ENCODE measurements at regions not wholly inside any gene's neighbourhood (a gene's known extent, or its start where the extent isn't known, plus 50 kb on each side); places are given as distances from the start of the nearest gene placed in this dataset.

GRCh38 chr3:39568508-39568907 lies 101.0 kb downstream of the MOBP start:
- intact Hi-C loops (cut with micrococcal nuclease), result no loop called here
- no peaks in the 10 kb centered on the region for H3K9me3 ChIP-seq (ENCODE audit: control extremely low read depth in 1 of 3, control insufficient read depth in 2 of 3, insufficient read depth in 1 of 3, low read length in 2 of 3)
- no peak for TF ChIP-seq EZH2 (IDR thresholded peaks at IDR 0.05; ENCODE audit: borderline replicate concordance, insufficient read depth, low read depth, low read length, poor library complexity, severe bottlenecking)
- no peak for TF ChIP-seq CTCF (IDR thresholded peaks at IDR 0.05)
- no peak overlapping the region for H3K4me3 ChIP-seq (ENCODE audit: control extremely low read depth in 1 of 5, extremely low read depth in 1 of 5, insufficient read depth in 1 of 5, low read depth in 2 of 5, low read length in 4 of 5)
- Mint-ChIP-seq H3K9me3 (ENCODE audit: insufficient read depth) (no peaks in the 10 kb centered on the region), H3K27ac (no peak overlapping the region), H3K4me1 (no peaks in the 10 kb centered on the region), H3K4me3 (no peak overlapping the region), H3K27me3 (peaks cover 7% of the 10 kb centered on the region)
- no peak overlapping the region for H2AFZ ChIP-seq (ENCODE audit: insufficient read depth, low read depth, low read length, poor library complexity, severe bottlenecking)
- H3K27ac ChIP-seq (ENCODE audit: low read length in 2 of 2), result no peak overlapping the region
- ATAC-seq (ENCODE audit: low read depth), result no peak
- no peak overlapping the region for H3K4me2 ChIP-seq (replicated peaks; ENCODE audit: low read depth, low read length, poor library complexity, severe bottlenecking)
- POLR2A ChIA-PET, result no interaction called here
- no peak overlapping the region for H3K9ac ChIP-seq (ENCODE audit: low read length)
- H4K20me1 ChIP-seq (ENCODE audit: control insufficient read depth, insufficient read depth, low read length, poor library complexity, severe bottlenecking), result no peaks in the 10 kb centered on the region
- H3K79me2 ChIP-seq (ENCODE audit: control insufficient read depth, insufficient read depth, low read length), result no peaks in the 10 kb centered on the region
- DNase-seq, result no peak
- no peaks in the 10 kb centered on the region for H3K4me1 ChIP-seq (ENCODE audit: control insufficient read depth in 2 of 2, insufficient read depth in 2 of 2, low read length in 2 of 2)
- H3K27me3 ChIP-seq (replicated peaks in 1 of 4; ENCODE audit: control extremely low read depth in 1 of 4, control insufficient read depth in 3 of 4, insufficient read depth in 4 of 4, low read length in 3 of 4), result peaks cover 0 to 2% (median 0%) of the 10 kb centered on the region in 4 experiments
- CTCF ChIA-PET, result no interaction called here
- no peaks in the 10 kb centered on the region for H3K36me3 ChIP-seq (replicated peaks in 1 of 2; ENCODE audit: control extremely low read depth in 1 of 2, control insufficient read depth in 1 of 2, extremely low read depth in 1 of 2, insufficient read depth in 2 of 2, low read length in 1 of 2)

DNA sequence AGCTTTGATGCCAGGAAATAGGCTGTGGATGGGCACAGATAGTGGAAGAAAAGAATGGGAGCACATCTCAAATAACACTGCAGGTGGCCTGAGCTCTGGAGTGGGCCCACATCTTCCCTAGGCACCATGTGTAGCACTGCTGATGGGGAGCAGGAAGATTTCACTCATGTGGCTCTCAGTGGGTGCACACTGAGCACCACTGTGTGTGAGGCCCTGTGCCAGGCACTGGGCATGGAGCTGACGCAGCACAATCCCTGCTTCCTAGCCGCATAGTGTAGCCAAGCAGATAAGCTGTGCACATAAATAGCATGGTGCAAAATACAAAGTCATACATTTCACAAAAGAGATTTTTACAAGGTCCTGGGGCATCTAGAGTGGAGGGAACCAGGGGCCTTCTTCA lies 101.6 kb downstream of the MOBP start:
- Mint-ChIP-seq H3K27me3 (peaks cover 7% of the 10 kb centered on the region), H3K27ac (no peak overlapping the region), H3K4me3 (no peak overlapping the region), H3K9me3 (ENCODE audit: insufficient read depth) (no peaks in the 10 kb centered on the region), H3K4me1 (no peaks in the 10 kb centered on the region)
- ATAC-seq (ENCODE audit: low read depth), result no peak
- 100% methylated on average over 2 of the region's 2 CpGs for WGBS (ENCODE audit: insufficient coverage)
- Histone ChIP-seq H3K9me3 (ENCODE audit: control extremely low read depth in 1 of 3, control insufficient read depth in 2 of 3, insufficient read depth in 1 of 3, low read length in 2 of 3) (no peaks in the 10 kb centered on the region), H3K27ac (ENCODE audit: low read length in 2 of 2) (no peak overlapping the region), H3K27me3 (replicated peaks in 1 of 4; ENCODE audit: control extremely low read depth in 1 of 4, control insufficient read depth in 3 of 4, insufficient read depth in 4 of 4, low read length in 3 of 4) (peaks cover 0 to 2% (median 0%) of the 10 kb centered on the region in 4 experiments), H3K79me2 (ENCODE audit: control insufficient read depth, insufficient read depth, low read length) (no peaks in the 10 kb centered on the region), H3K4me2 (replicated peaks; ENCODE audit: low read depth, low read length, poor library complexity, severe bottlenecking) (no peak overlapping the region), H3K9ac (ENCODE audit: low read length) (no peak overlapping the region), H3K4me1 (ENCODE audit: control insufficient read depth in 2 of 2, insufficient read depth in 2 of 2, low read length in 2 of 2) (no peaks in the 10 kb centered on the region), H3K36me3 (replicated peaks in 1 of 2; ENCODE audit: control extremely low read depth in 1 of 2, control insufficient read depth in 1 of 2, extremely low read depth in 1 of 2, insufficient read depth in 2 of 2, low read length in 1 of 2) (no peaks in the 10 kb centered on the region), H2AFZ (ENCODE audit: insufficient read depth, low read depth, low read length, poor library complexity, severe bottlenecking) (no peak overlapping the region), H3K4me3 (ENCODE audit: control extremely low read depth in 1 of 5, extremely low read depth in 1 of 5, insufficient read depth in 1 of 5, low read depth in 2 of 5, low read length in 4 of 5) (no peak overlapping the region), H4K20me1 (ENCODE audit: control insufficient read depth, insufficient read depth, low read length, poor library complexity, severe bottlenecking) (no peaks in the 10 kb centered on the region)
- no peak for DNase-seq
- intact Hi-C loops (cut with micrococcal nuclease), result no loop called here
- TF ChIP-seq CTCF (IDR thresholded peaks at IDR 0.05) (no peak), EZH2 (IDR thresholded peaks at IDR 0.05; ENCODE audit: borderline replicate concordance, insufficient read depth, low read depth, low read length, poor library complexity, severe bottlenecking) (no peak)
- POLR2A ChIA-PET, result no interaction called here
- CTCF ChIA-PET, result no interaction called here
